HG02763 (cell line): ENCODE measurements at regions not wholly inside any gene's neighbourhood (a gene's known extent, or its start where the extent isn't known, plus 50 kb on each side); places are given as distances from the start of the nearest gene placed in this dataset.

ENCODE experiments used
- ATAC-seq: cut with Tn5 transposase; IDR thresholded peaks from one replicate; pipeline ENCODE4 v1.9.1; 2021; ENCODE audit warnings: mild to moderate bottlenecking, moderate library complexity; ENCODE audit not compliant: unreplicated experiment

- ATAC-seq = no peak
Measured at GRCh38 chr3:162278834-162279233, 782.2 kb downstream of the OTOL1 start.

- no peak for ATAC-seq
Measured at GRCh38 chr3:162285259-162285658, 788.7 kb downstream of the OTOL1 start.

DNA sequence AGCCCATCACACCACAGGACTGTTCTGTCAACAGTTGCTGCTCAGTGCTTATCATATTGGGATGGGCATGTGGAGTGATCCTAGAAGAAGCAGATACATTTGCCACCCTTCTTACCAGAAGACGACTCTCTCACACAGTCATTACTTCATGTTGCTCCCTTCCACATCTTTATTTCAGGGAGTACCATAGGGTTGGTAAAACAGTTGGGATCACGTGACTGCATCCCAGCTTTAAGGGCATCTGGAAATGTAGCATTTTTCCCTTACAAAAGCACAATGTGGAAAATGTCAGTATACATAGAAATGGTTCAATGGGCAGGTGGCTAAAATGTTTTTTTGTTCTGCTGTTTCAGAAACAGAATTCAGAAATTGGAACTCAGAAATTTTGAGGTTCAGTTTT lies 791.0 kb downstream of the OTOL1 start:
- no peak for ATAC-seq

GRCh38 chr3:162292409-162292808 lies 795.8 kb downstream of the OTOL1 start:
- ATAC-seq = no peak

- no peak for ATAC-seq
Measured at GRCh38 chr3:162295323-162295983, 798.8 kb downstream of the OTOL1 start.

GRCh38 chr3:162302983-162303624 lies 806.5 kb downstream of the OTOL1 start:
- no peak for ATAC-seq

DNA sequence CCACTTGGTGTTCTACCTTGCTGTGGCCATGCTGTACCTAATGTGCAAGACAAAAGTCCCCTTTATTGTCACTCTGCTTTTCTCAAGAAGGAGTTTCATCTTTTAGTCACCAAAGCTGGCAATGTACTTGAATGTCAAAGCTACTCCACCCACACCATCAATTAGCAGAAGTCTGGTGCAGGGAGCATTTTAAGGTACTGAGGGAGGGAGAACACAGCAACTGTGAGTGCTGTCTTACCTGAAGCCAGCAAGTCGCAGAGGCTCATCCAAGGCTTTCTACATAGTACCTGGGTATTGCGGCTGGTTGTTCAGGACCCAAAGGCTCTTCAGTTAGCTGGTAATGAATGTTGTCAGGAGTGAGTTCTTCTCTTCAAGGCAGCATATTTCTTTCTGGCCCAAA lies 820.4 kb downstream of the OTOL1 start:
- ATAC-seq = no peak

- ATAC-seq = no peak
Measured at GRCh38 chr3:162328649-162329048, 832.0 kb downstream of the OTOL1 start.

DNA sequence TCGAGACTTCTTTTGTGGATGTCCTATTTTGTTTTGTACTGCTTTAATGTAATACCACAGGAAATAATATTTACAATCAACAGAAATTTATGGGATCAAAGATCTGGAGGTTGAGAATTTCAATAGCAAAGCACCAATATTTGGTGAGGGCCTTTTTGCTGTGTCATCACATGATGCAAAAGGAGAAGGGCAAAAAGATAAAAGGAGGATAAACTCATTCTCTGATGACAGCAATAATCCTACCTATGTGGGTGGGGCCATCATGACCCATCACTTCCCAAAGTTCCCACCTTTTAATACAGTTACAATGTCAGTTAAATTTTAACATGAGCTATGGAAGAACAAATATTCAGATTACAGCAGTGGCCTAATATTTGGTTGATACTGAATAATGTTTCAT lies 832.9 kb downstream of the OTOL1 start:
- no peak for ATAC-seq

DNA sequence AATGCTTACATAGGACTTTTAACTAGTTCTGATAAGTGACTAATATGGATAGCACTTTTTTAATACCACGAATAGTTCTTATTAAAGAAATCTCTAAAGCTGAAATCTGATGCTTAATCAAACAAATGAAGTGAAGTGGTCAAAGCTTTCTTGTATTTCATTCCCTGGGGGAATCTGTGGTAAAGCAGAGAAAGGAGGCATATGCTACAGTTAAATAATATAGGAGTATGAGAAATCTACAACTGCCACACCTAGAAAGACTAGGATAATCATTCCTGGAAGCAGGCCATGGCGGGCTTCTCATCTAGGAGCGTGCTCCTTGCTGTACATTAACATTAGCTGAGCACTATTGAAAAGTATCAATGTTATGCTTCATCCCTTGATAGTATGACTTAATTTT lies 835.7 kb downstream of the OTOL1 start:
- no peak for ATAC-seq

DNA sequence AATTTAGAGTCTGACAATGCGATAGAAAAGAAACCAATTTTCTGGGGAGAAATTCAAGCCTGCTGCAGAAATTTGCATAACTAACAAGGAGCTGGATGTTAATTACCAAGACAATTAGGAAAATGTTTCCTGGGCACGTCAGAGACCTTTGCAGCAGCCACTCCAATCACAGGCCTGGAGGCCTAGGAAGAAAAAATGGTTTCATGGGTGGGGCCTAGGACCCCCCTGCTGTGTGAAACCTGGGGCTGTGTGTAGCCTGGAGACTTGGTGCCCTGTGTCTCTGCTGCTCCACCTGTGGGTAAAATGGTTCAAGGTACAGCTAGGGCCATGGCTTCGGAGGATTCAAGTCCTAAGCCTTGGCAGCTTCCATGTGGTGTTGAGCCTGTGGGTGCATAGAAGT lies 837.9 kb downstream of the OTOL1 start:
- no peak for ATAC-seq

- ATAC-seq = no peak
Measured at GRCh38 chr3:162337630-162338029, 841.0 kb downstream of the OTOL1 start.

GRCh38 chr3:162338514-162338913 lies 841.9 kb downstream of the OTOL1 start:
- ATAC-seq = no peak

- ATAC-seq = no peak
Measured at GRCh38 chr3:162348912-162349311, 852.3 kb downstream of the OTOL1 start.

GRCh38 chr3:162353414-162353813 lies 856.8 kb downstream of the OTOL1 start:
- ATAC-seq = no peak

DNA sequence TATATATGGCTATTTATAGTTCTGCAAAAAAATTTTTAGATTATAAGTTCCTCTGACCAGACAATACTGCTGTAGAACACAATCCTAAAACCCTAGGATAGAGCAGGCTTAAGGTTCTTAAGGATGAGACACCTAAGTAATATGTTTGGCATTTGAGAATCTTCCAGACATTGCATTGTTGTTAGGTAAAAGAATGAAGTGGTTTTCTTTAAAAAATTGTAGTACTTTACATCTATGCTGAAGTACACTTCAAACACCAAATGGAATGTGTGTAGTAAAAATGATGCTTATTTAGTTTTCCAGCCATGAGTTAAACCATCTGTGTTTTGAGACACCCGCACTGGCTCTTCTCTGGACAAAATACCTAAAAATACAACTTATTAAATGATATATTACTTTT lies 857.7 kb downstream of the OTOL1 start:
- ATAC-seq = no peak

DNA sequence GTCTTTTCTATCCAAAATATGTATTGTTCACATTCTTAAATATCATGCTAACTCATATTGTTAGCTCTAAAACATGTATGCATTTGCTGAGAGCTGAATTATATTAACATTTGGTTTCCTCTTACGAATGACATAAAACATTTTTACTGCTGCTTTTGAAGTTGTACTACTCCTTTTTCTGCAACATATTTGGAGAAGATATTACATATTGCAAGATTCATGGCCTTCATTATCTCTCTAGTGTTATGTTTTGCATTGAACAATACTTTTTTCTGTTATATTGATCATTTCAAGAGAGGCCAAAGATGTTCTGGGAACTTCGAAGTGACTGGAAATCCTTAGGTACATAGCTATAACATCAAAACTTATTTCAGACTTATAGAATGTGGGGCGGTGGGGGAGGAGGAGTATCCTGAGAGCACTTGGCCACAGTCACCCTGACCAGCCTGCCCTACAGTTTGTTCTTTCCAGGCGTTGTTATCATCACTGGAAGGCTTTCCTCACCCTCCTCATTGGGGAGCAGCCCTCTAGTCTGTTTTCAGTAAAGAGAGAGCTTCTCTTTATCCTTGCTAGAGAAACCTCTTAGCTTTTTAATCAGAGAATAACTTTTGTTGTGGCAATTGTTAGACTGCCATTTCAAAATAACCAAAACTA lies 868.6 kb downstream of the OTOL1 start:
- no peak for ATAC-seq

GRCh38 chr3:162366166-162366766 lies 869.7 kb downstream of the OTOL1 start:
- ATAC-seq = no peak

DNA sequence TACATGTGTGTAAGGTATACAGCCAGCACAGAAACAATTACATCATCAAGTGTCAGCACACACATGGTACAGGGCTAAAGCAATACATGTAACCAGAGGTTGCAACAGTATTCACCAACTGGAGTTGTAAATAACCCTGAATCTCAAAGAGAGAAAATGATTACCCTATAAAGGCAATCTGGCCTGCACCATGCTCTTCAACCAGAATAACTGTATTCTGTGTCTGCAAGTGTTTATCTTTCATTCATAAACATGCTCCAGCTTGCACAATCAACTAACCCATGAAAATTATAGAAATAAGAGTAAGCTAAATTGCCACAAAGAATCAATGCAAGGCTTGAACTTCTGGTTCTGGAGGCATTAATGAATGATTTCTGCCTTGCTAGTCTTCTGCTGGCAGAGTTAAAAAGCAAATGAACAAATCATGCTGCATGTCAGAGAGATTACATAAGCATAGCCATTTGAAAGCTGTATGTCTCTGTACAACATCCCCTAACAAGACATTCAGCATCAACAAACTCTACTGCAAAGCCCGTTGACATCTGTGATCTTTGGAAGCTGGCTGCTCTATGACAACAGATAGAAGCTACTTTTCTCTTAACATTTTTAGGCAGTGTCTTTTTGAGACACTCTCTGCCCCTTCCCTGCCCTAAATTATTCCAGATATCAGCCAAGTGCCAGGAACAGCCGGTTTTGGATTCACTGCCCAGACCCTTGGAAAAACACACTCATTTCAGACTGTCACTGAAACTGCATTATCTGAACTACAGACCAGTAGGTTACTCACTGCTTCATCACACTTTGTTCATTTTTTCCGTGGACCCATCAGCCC lies 871.0 kb downstream of the OTOL1 start:
- no peak for ATAC-seq

- no peak for ATAC-seq
Measured at GRCh38 chr3:162368417-162368816, 871.8 kb downstream of the OTOL1 start.

DNA sequence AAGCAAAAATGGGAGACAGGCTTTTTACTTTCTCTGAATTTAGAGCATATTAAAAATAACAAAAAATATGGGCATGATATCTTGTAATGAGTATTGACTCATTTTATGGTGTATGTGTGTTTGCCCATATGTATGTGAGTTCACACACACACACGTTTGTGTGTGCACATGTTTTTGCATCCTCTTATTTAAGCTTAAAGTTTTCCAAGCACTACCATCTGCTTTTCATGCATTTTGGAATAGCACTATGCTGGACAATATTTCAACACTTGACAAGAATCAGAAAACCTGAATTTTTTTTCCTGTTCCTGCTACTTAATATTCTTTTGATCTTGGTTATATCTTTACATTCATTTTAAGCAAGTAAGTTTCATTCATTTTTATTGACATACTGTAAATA lies 872.7 kb downstream of the OTOL1 start:
- ATAC-seq = no peak
